ENCODE measurements at regions not wholly inside any gene's neighbourhood (a gene's known extent, or its start where the extent isn't known, plus 50 kb on each side); places are given as distances from the start of the nearest gene placed in this dataset.

DNA sequence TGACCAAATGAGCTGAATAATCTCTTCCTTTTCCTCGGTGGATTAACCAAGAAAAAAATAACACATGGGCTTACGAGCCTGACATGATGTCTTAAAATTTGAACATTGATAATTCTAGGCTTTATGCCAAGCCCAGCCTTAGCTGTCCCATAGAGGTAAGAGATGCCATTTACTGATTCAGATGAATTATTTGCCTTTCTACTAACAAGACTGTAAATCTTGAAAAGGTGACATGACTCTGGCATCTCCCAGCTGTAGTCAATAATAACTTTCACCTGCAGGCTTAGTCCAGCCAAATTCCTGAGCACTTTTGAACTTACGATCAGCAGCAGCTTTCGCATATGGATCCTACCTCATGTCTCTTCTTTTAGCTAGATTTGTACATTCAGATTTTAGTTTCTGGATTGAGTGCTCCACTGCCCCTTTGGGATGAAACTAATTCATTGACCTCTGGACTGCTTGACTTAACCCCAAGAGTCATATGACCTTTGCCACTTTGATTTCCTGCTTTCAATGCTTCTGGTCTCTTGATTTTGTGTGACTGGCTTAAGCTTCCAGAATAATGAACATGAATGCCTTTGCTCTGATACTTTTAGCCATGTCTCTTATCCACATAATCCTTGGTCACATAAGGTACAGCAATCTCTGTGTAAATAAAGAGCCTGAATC lies 876.4 kb upstream of the SLIT2 start:
- H3K9ac ChIP-seq (ENCODE audit: control insufficient read depth, insufficient read depth, low read length): no peak overlapping the region
- no peaks in the 10 kb centered on the region for H3K36me3 ChIP-seq (ENCODE audit: control insufficient read depth in 2 of 2, insufficient read depth in 2 of 2, low read length in 1 of 2)
- no peaks in the 10 kb centered on the region for H3K4me1 ChIP-seq (ENCODE audit: control insufficient read depth, insufficient read depth, low read length)
- SMC1A ChIA-PET (ENCODE audit: uncharacterized antibody, unreplicated experiment): no interaction called here
- TF ChIP-seq NFYA (IDR thresholded peaks at IDR 0.05; ENCODE audit: borderline replicate concordance, low read depth, low read length) (no peak), MYC (IDR thresholded peaks at IDR 0.05; ENCODE audit: insufficient read depth, insufficient read length, insufficient replicate concordance, low read length, severe bottlenecking) (no peak), KLF5 (IDR thresholded peaks at IDR 0.05; ENCODE audit: partially characterized antibody) (no peak), PML (IDR thresholded peaks at IDR 0.05; ENCODE audit: low read length) (no peak), RCOR1 (conservative IDR thresholded peaks at IDR 0.05; ENCODE audit: low read depth, low read length) (no peak), TBL1XR1 (IDR thresholded peaks at IDR 0.05; ENCODE audit: low read depth, low read length) (no peak), POU2F2 (IDR thresholded peaks at IDR 0.05; ENCODE audit: borderline replicate concordance, low read depth, low read length) (no peak), NFIC (IDR thresholded peaks at IDR 0.05; ENCODE audit: low read depth, low read length) (no peak), KAT2A (conservative IDR thresholded peaks at IDR 0.05; ENCODE audit: control insufficient read depth, low read depth, low read length) (no peak), EZH2 (IDR thresholded peaks at IDR 0.05; ENCODE audit: borderline replicate concordance, control insufficient read depth, low read depth, low read length) (no peak)
- TF ChIP-seq, protein P1, sequence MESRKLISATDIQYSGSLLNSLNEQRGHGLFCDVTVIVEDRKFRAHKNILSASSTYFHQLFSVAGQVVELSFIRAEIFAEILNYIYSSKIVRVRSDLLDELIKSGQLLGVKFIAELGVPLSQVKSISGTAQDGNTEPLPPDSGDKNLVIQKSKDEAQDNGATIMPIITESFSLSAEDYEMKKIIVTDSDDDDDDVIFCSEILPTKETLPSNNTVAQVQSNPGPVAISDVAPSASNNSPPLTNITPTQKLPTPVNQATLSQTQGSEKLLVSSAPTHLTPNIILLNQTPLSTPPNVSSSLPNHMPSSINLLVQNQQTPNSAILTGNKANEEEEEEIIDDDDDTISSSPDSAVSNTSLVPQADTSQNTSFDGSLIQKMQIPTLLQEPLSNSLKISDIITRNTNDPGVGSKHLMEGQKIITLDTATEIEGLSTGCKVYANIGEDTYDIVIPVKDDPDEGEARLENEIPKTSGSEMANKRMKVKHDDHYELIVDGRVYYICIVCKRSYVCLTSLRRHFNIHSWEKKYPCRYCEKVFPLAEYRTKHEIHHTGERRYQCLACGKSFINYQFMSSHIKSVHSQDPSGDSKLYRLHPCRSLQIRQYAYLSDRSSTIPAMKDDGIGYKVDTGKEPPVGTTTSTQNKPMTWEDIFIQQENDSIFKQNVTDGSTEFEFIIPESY (IDR thresholded peaks at IDR 0.05): no peak
- FAIRE-seq (no peak), ATAC-seq (no peak), DNase-seq (ENCODE audit: low read depth, low spot score) (no peak)
- CTCF ChIA-PET: no interaction called here
- no TSS peak for BruUV-seq (replicated peaks)
- WGBS (ENCODE audit: insufficient coverage, insufficient replicate concordance, low lambda C conversion rate, missing lambda C conversion rate): 10% methylated on average over 4 of the region's 4 CpGs
- no peaks in the 10 kb centered on the region for H4K20me1 ChIP-seq (ENCODE audit: control insufficient read depth, insufficient read depth)
- intact Hi-C loops (cut with micrococcal nuclease; ENCODE audit: unreplicated experiment): no loop called here
- no peak overlapping the region for H3K4me2 ChIP-seq (ENCODE audit: control insufficient read depth, insufficient read depth)
- H3K27ac ChIP-seq (ENCODE audit: control insufficient read depth, insufficient read depth): no peak overlapping the region
- POLR2A ChIA-PET: no interaction called here
- H3K27me3 ChIP-seq (replicated peaks in 1 of 2; ENCODE audit: control insufficient read depth in 2 of 2, insufficient read depth in 2 of 2, low read length in 1 of 2): no peaks in the 10 kb centered on the region
- in situ Hi-C loops (cut with MboI): no loop called here
- H3K4me3 ChIP-seq: no peak overlapping the region
- H2AFZ ChIP-seq (ENCODE audit: control insufficient read depth, low read depth, low read length): no peak overlapping the region
- no peaks in the 10 kb centered on the region; the same call in 2 of the 3 replicates for H3K9me3 ChIP-seq (replicated peaks; ENCODE audit: control insufficient read depth, insufficient read depth, low read length)
- H3K79me2 ChIP-seq (ENCODE audit: control insufficient read depth, insufficient read depth, low read length): no peaks in the 10 kb centered on the region
- RAD21 ChIA-PET (ENCODE audit: unreplicated experiment): no interaction called here

All from GM12878 (cell line).